A549 (cell line): ENCODE measurements at regions not wholly inside any gene's neighbourhood (a gene's known extent, or its start where the extent isn't known, plus 50 kb on each side); places are given as distances from the start of the nearest gene placed in this dataset.

Experiments used
- CHD4 ChIP-seq: fragments of 200-600 bp; sonication (generic); IDR thresholded peaks from 2 replicates; pipeline ENCODE4 v1.6.1; 2016; ENCODE audit warnings: antibody characterized with exemption, mild to moderate bottlenecking, borderline replicate concordance
- EP300 ChIP-seq, 2 experiments: fragments of >200 bp; sonication (Bioruptor Twin); formaldehyde crosslinking; IDR thresholded peaks; 2 replicates in 1 of 2; 3 replicates in 1 of 2; pipeline ENCODE4 v1.6.1; 2016 to 2017
- POLR2A ChIP-seq: IDR thresholded peaks from 2 replicates; pipeline ENCODE4 v1.6.1; 2012; ENCODE audit warnings: mild to moderate bottlenecking, low read length
- SMC3 ChIP-seq: fragments of >200 bp; sonication (Bioruptor Twin); formaldehyde crosslinking; IDR thresholded peaks from 3 replicates; pipeline ENCODE4 v1.6.1; 2018; ENCODE audit warnings: inconsistent platforms
- TF ChIP-seq, protein P1 (sequence below): fragments of >200 bp; sonication (Bioruptor Twin); formaldehyde crosslinking; IDR thresholded peaks from 3 replicates; pipeline ENCODE4 v1.5.1; 2016
- TF ChIP-seq, protein P2 (sequence below): IDR thresholded peaks from 2 replicates; pipeline ENCODE4 v1.6.1; 2012
- TF ChIP-seq, protein P3 (sequence below): fragments of 250-450 bp; sonication (Bioruptor Pico); IDR thresholded peaks from 2 replicates; pipeline ENCODE4 v1.5.0; 2020; ENCODE audit warnings: low read depth, mild to moderate bottlenecking, moderate library complexity

DNA sequence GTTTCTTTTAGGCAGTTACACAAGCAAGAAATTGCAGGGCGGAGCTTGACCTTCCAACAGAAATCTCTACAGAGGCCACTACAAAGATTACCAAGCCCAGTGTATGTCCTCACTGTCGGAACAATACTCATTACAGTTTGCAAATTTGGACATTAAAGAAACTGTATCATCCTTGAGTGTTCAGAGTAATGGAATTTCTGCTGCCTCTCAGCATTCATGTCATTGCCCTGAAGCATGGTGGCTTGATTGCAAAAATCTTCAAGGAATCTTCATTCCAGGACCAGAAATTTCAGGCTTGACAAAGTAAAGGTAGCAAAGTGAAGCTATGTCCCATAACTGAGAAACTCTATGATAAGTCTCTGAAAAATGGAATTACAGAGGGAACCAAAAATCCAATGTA, 134.6 kb upstream of the MAP3K1 start:
- TF ChIP-seq, protein P1, sequence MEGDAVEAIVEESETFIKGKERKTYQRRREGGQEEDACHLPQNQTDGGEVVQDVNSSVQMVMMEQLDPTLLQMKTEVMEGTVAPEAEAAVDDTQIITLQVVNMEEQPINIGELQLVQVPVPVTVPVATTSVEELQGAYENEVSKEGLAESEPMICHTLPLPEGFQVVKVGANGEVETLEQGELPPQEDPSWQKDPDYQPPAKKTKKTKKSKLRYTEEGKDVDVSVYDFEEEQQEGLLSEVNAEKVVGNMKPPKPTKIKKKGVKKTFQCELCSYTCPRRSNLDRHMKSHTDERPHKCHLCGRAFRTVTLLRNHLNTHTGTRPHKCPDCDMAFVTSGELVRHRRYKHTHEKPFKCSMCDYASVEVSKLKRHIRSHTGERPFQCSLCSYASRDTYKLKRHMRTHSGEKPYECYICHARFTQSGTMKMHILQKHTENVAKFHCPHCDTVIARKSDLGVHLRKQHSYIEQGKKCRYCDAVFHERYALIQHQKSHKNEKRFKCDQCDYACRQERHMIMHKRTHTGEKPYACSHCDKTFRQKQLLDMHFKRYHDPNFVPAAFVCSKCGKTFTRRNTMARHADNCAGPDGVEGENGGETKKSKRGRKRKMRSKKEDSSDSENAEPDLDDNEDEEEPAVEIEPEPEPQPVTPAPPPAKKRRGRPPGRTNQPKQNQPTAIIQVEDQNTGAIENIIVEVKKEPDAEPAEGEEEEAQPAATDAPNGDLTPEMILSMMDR = no peak
- TF ChIP-seq, protein P2, sequence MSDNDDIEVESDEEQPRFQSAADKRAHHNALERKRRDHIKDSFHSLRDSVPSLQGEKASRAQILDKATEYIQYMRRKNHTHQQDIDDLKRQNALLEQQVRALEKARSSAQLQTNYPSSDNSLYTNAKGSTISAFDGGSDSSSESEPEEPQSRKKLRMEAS = no peak
- TF ChIP-seq SMC3 = no peak
- TF ChIP-seq EP300 (IDR thresholded peaks at IDR 0.05) = no peak
- TF ChIP-seq POLR2A = no peak
- TF ChIP-seq CHD4 = no peak
- TF ChIP-seq, protein P3, sequence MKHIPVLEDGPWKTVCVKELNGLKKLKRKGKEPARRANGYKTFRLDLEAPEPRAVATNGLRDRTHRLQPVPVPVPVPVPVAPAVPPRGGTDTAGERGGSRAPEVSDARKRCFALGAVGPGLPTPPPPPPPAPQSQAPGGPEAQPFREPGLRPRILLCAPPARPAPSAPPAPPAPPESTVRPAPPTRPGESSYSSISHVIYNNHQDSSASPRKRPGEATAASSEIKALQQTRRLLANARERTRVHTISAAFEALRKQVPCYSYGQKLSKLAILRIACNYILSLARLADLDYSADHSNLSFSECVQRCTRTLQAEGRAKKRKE = no peak
